Astrocyte (in vitro differentiated cells and primary cell): ENCODE measurements at regions not wholly inside any gene's neighbourhood (a gene's known extent, or its start where the extent isn't known, plus 50 kb on each side); places are given as distances from the start of the nearest gene placed in this dataset.
A peak's percentile ranks its signal among the peaks of the same experiment; 100 is the strongest.
"Not testable (repeated sequence)": the region's sequence is repeated elsewhere in the genome, so short reads cannot be mapped to it uniquely, and the experiment has no call there.

ENCODE experiments used
- DNase-seq: peaks from one replicate; pipeline ENCODE4 v3.0.0-alpha.2; 2010; ENCODE audit warnings: low read depth
- FAIRE-seq: peaks from 2 replicates; lab custom pipeline; 2011; peaks lifted over from hg19 to GRCh38; lab: Jason Lieb, UNC
- H2AFZ ChIP-seq: 2 replicates; pipeline ENCODE4 v1.6.0; 2012; ENCODE audit warnings: low read depth, low read length, inconsistent platforms
- H3K27ac ChIP-seq: 2 replicates; pipeline ENCODE4 v1.5.1; 2011; ENCODE audit warnings: low read depth, low read length, inconsistent platforms
- H3K27me3 ChIP-seq: 2 replicates; pipeline ENCODE4 v1.6.0; 2011; ENCODE audit warnings: low read length, inconsistent platforms; ENCODE audit not compliant: insufficient read depth
- H3K36me3 ChIP-seq: 2 replicates; pipeline ENCODE4 v1.5.1; 2011; ENCODE audit warnings: low read length, inconsistent platforms; ENCODE audit not compliant: insufficient read depth
- H3K4me1 ChIP-seq: 2 replicates; pipeline ENCODE4 v1.5.1; 2011; ENCODE audit warnings: low read length, inconsistent platforms; ENCODE audit not compliant: insufficient read depth
- H3K4me2 ChIP-seq: 2 replicates; pipeline ENCODE4 v1.6.0; 2012; ENCODE audit warnings: low read length, inconsistent platforms
- H3K4me3 ChIP-seq: 2 replicates; pipeline ENCODE4 v1.5.1; 2011; ENCODE audit warnings: low read depth, mild to moderate bottlenecking, low read length, inconsistent platforms; ENCODE audit not compliant: insufficient read depth
- H3K79me2 ChIP-seq: 2 replicates; pipeline ENCODE4 v1.6.0; 2012; ENCODE audit warnings: mild to moderate bottlenecking, low read length, inconsistent platforms; ENCODE audit not compliant: insufficient read depth
- H3K9ac ChIP-seq: 2 replicates; pipeline ENCODE4 v1.6.0; 2012; ENCODE audit warnings: mild to moderate bottlenecking, low read length, inconsistent platforms
- H3K9me3 ChIP-seq: 2 replicates; pipeline ENCODE4 v1.5.1; 2012; ENCODE audit warnings: low read depth, mild to moderate bottlenecking, low read length, inconsistent platforms; ENCODE audit not compliant: insufficient read depth
- H4K20me1 ChIP-seq: 2 replicates; pipeline ENCODE4 v1.6.0; 2012; ENCODE audit warnings: low read length, inconsistent platforms; ENCODE audit not compliant: insufficient read depth
- H3K27ac Mint-ChIP-seq: one replicate; pipeline ENCODE4 v1.8.0; 2021; ENCODE audit warnings: mild to moderate bottlenecking, mixed read lengths; ENCODE audit not compliant: unreplicated experiment
- H3K27me3 Mint-ChIP-seq: one replicate; pipeline ENCODE4 v1.8.0; 2021; ENCODE audit warnings: low read depth, mixed read lengths; ENCODE audit not compliant: unreplicated experiment
- H3K36me3 Mint-ChIP-seq: one replicate; pipeline ENCODE4 v1.8.0; 2021; ENCODE audit warnings: low read depth, mixed read lengths; ENCODE audit not compliant: unreplicated experiment
- H3K4me1 Mint-ChIP-seq: one replicate; pipeline ENCODE4 v1.8.0; 2021; ENCODE audit warnings: low read depth, mixed read lengths; ENCODE audit not compliant: unreplicated experiment
- H3K4me3 Mint-ChIP-seq: one replicate; pipeline ENCODE4 v1.8.0; 2021; ENCODE audit warnings: mild to moderate bottlenecking, moderate library complexity, mixed read lengths; ENCODE audit not compliant: unreplicated experiment
- H3K9me3 Mint-ChIP-seq: one replicate; pipeline ENCODE4 v1.8.0; 2021; ENCODE audit warnings: mild to moderate bottlenecking, mixed read lengths; ENCODE audit not compliant: unreplicated experiment
- EZH2 ChIP-seq: IDR thresholded peaks from 2 replicates; pipeline ENCODE4 v1.6.1; 2012; ENCODE audit warnings: mild to moderate bottlenecking, low read length, inconsistent platforms; ENCODE audit not compliant: insufficient read depth
- TF ChIP-seq, protein P1 (sequence below): IDR thresholded peaks from 2 replicates; pipeline ENCODE4 v1.5.1; 2011; ENCODE audit warnings: low read depth, mild to moderate bottlenecking, inconsistent platforms, low read length, moderate library complexity; ENCODE audit not compliant: insufficient read depth

DNA sequence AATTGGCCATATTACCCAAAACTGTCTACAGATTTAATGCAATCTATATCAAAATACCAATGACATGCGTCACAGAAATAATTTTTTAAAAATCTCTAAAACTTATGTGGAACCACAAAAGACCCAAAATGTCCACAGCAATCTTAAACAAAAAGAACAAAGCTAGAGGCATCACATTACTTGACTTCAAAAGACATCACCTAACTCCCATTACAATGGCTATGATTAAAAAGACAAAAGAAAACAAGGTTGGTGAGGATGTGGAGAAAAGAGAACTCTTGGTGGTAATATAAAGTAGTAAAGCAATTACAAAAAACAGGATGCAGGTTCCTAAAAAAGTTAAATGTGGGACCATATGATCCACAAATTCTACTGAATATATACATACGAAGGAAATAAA lies 187.6 kb upstream of the CNTN6 start:
- DNase-seq (no peak), FAIRE-seq (peak; percentile 32)
- Histone ChIP-seq H3K36me3 (no peaks in the 10 kb centered on the region), H3K9me3 (no peaks in the 10 kb centered on the region), H2AFZ (no peak overlapping the region), H4K20me1 (no peaks in the 10 kb centered on the region), H3K9ac (no peak overlapping the region), H3K79me2 (no peaks in the 10 kb centered on the region), H3K4me2 (no peak overlapping the region), H3K27me3 (no peaks in the 10 kb centered on the region), H3K27ac (no peak overlapping the region), H3K4me1 (no peaks in the 10 kb centered on the region), H3K4me3 (no peak overlapping the region)
- H3K27ac Mint-ChIP-seq = no peak overlapping the region
- no peaks in the 10 kb centered on the region for H3K4me1 Mint-ChIP-seq
- H3K27me3 Mint-ChIP-seq = no peaks in the 10 kb centered on the region
- H3K4me3 Mint-ChIP-seq = no peak overlapping the region
- peaks cover 9% of the 10 kb centered on the region for H3K9me3 Mint-ChIP-seq
- no peaks in the 10 kb centered on the region for H3K36me3 Mint-ChIP-seq
- TF ChIP-seq EZH2 = no peak
- TF ChIP-seq, protein P1, sequence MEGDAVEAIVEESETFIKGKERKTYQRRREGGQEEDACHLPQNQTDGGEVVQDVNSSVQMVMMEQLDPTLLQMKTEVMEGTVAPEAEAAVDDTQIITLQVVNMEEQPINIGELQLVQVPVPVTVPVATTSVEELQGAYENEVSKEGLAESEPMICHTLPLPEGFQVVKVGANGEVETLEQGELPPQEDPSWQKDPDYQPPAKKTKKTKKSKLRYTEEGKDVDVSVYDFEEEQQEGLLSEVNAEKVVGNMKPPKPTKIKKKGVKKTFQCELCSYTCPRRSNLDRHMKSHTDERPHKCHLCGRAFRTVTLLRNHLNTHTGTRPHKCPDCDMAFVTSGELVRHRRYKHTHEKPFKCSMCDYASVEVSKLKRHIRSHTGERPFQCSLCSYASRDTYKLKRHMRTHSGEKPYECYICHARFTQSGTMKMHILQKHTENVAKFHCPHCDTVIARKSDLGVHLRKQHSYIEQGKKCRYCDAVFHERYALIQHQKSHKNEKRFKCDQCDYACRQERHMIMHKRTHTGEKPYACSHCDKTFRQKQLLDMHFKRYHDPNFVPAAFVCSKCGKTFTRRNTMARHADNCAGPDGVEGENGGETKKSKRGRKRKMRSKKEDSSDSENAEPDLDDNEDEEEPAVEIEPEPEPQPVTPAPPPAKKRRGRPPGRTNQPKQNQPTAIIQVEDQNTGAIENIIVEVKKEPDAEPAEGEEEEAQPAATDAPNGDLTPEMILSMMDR = no peak

DNA sequence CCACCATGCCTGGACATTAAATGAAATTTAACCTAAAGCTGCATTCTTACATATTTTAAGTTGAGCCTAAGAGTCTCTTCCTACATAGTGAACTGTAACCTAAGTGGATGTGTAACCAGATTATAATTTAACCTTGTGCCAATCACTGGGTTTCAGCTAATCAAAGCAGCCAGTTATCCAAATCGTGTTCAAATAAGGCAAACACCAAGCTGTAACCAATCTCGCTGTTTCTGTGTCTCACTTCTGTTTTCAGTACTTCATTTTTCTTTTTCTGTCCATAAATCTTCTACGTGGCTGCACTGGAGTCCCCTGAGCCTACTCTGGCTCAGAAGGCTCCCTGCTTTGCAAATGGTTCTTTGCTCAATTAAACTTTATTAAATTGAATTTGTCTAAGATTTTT lies 186.1 kb upstream of the CNTN6 start:
- Mint-ChIP-seq H3K27me3 (no peaks in the 10 kb centered on the region), H3K9me3 (peaks cover 9% of the 10 kb centered on the region), H3K27ac (no peak overlapping the region), H3K4me3 (no peak overlapping the region), H3K4me1 (no peaks in the 10 kb centered on the region), H3K36me3 (no peaks in the 10 kb centered on the region)
- H3K4me2 ChIP-seq = no peak overlapping the region
- no peak overlapping the region for H3K4me3 ChIP-seq
- no peak overlapping the region for H2AFZ ChIP-seq
- H3K36me3 ChIP-seq = no peaks in the 10 kb centered on the region
- no peak for TF ChIP-seq EZH2
- TF ChIP-seq, protein P1 = no peak
- no peaks in the 10 kb centered on the region for H3K9me3 ChIP-seq
- DNase-seq = no peak
- H3K27ac ChIP-seq = no peak overlapping the region
- no peak for FAIRE-seq
- H3K9ac ChIP-seq = no peak overlapping the region
- H3K27me3 ChIP-seq = no peaks in the 10 kb centered on the region
- no peaks in the 10 kb centered on the region for H3K4me1 ChIP-seq
- H4K20me1 ChIP-seq = no peaks in the 10 kb centered on the region
- no peaks in the 10 kb centered on the region for H3K79me2 ChIP-seq

DNA sequence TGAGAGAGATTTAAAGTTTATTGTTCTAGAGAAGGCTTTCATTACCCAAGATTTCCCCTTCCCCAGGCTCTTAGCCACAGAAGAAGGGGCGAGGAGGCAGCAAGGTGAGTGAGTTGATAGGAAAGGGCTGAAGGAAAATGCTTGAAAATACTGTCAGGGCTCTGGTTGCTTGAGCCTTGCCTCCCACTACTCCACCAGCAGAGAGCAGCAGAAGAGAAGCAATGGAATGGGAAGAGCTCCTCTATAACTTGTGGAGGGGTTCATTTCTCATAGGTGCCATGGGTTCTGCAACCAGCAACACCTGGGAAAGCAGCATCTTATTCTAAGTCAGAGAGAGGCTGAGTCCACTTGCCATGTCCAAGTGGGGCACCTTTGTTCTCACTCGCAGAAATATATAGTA lies 184.0 kb upstream of the CNTN6 start:
- no peak overlapping the region for H2AFZ ChIP-seq
- Mint-ChIP-seq H3K4me3 (no peak overlapping the region), H3K27me3 (no peaks in the 10 kb centered on the region), H3K27ac (no peak overlapping the region), H3K4me1 (no peaks in the 10 kb centered on the region), H3K9me3 (peaks cover 12% of the 10 kb centered on the region), H3K36me3 (no peaks in the 10 kb centered on the region)
- no peak overlapping the region for H3K4me2 ChIP-seq
- TF ChIP-seq, protein P1 = peak; percentile 22
- no peak for TF ChIP-seq EZH2
- no peaks in the 10 kb centered on the region for H3K79me2 ChIP-seq
- H3K9ac ChIP-seq = no peak overlapping the region
- H3K27ac ChIP-seq = no peak overlapping the region
- H3K9me3 ChIP-seq = no peaks in the 10 kb centered on the region
- DNase-seq = no peak
- H3K27me3 ChIP-seq = no peaks in the 10 kb centered on the region
- no peaks in the 10 kb centered on the region for H3K4me1 ChIP-seq
- H3K4me3 ChIP-seq = no peak overlapping the region
- no peaks in the 10 kb centered on the region for H3K36me3 ChIP-seq
- FAIRE-seq = no peak
- H4K20me1 ChIP-seq = no peaks in the 10 kb centered on the region

DNA sequence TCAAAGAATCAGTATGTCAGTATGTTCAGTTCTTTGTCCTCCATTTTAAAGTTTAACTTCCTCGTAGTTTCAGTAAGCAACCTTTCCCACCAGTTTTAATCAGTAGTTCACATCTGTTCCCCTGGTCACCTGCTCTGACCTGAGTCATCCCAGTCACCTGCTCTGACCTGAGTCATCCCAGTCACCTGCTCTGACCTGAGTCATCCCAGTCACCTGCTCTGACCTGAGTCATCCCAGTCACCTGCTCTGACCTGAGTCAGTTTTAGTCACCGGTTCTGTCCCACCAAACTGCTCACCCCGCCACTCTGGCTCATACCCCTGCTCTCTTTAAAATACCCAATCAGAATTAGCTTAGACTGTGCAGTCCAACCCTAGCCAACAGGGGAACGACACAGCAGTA lies 180.1 kb upstream of the CNTN6 start:
- not testable (repeated sequence) for H3K4me1 Mint-ChIP-seq, H3K4me2 ChIP-seq, H3K36me3 Mint-ChIP-seq, H3K4me3 ChIP-seq, H3K36me3 ChIP-seq, H3K79me2 ChIP-seq, H3K9ac ChIP-seq, H3K27ac ChIP-seq, H3K27me3 Mint-ChIP-seq, H3K27me3 ChIP-seq, FAIRE-seq, H2AFZ ChIP-seq, H4K20me1 ChIP-seq, H3K9me3 ChIP-seq, H3K27ac Mint-ChIP-seq, H3K4me3 Mint-ChIP-seq, H3K4me1 ChIP-seq, DNase-seq
- peaks cover 12% of the 10 kb centered on the region for H3K9me3 Mint-ChIP-seq
